Upper lobe of left lung (tissue), 4 donors: ENCODE measurements at regions not wholly inside any gene's neighbourhood (a gene's known extent, or its start where the extent isn't known, plus 50 kb on each side); places are given as distances from the start of the nearest gene placed in this dataset.

Source experiments
- CTCF ChIP-seq, 6 experiments: fragments of 450-650 bp in 4 of 6; fragments of 200-600 bp in 2 of 6; sonication (generic) in 2 of 6; IDR thresholded peaks; one replicate each; pipeline ENCODE4 v1.5.1; 2016 to 2019; ENCODE audit warnings: antibody characterized with exemption in 6 of 6
- EP300 ChIP-seq, 4 donors: sonication (generic); formaldehyde crosslinking; IDR thresholded peaks; one replicate each; pipeline ENCODE4 v1.5.1; 2017; ENCODE audit warnings: antibody characterized with exemption in 4 of 4, control low read depth in 2 of 4
- POLR2A ChIP-seq, 4 donors: fragments of 450-650 bp; IDR thresholded peaks; one replicate each; pipeline ENCODE4 v1.5.1; 2016 to 2017; ENCODE audit warnings: antibody characterized with exemption in 4 of 4, mild to moderate bottlenecking in 2 of 4
- POLR2AphosphoS5 ChIP-seq, 2 donors: sonication (generic); formaldehyde crosslinking; IDR thresholded peaks; one replicate each; pipeline ENCODE4 v1.5.1; 2017; ENCODE audit warnings: antibody characterized with exemption in 2 of 2

- no peak for TF ChIP-seq POLR2A (IDR thresholded peaks at IDR 0.05)
- no peak for TF ChIP-seq CTCF (IDR thresholded peaks at IDR 0.05)
- TF ChIP-seq EP300 (IDR thresholded peaks at IDR 0.05), result no peak
- TF ChIP-seq POLR2AphosphoS5 (IDR thresholded peaks at IDR 0.05), result no peak
These were observed 201.6 kb upstream of the CDH4 start for GRCh38 chr20:61050336-61050890.
